IMR-90 (cell line): ENCODE measurements at regions not wholly inside any gene's neighbourhood (a gene's known extent, or its start where the extent isn't known, plus 50 kb on each side); places are given as distances from the start of the nearest gene placed in this dataset.

ENCODE experiments used
- BHLHE40 ChIP-seq: fragments of 150-350 bp; IDR thresholded peaks from 2 replicates; pipeline ENCODE4 v1.6.1; 2016; ENCODE audit warnings: mild to moderate bottlenecking, low read depth, low read length
- CHD1 ChIP-seq: IDR thresholded peaks from 2 replicates; pipeline ENCODE4 v1.6.1; 2012; ENCODE audit warnings: low read depth, low read length, improper control_type of control experiment
- CTCF ChIP-seq: conservative IDR thresholded peaks from 2 replicates; pipeline ENCODE4 v1.5.1; 2012; ENCODE audit warnings: mild to moderate bottlenecking, low read depth, low read length, improper control_type of control experiment
- FOS ChIP-seq: fragments of 150-350 bp; IDR thresholded peaks from 2 replicates; pipeline ENCODE4 v1.6.1; 2016; ENCODE audit warnings: low read depth, low read length
- MAFK ChIP-seq: IDR thresholded peaks from 2 replicates; pipeline ENCODE4 v1.6.1; 2012; ENCODE audit warnings: low read depth, low read length, improper control_type of control experiment
- MAZ ChIP-seq: IDR thresholded peaks from 2 replicates; pipeline ENCODE4 v1.6.1; 2012; ENCODE audit warnings: low read depth, mild to moderate bottlenecking, low read length, improper control_type of control experiment, moderate library complexity, borderline replicate concordance
- NFE2L2 ChIP-seq: fragments of 150-350 bp; IDR thresholded peaks from 2 replicates; pipeline ENCODE4 v1.6.1; 2016; ENCODE audit warnings: low read depth, mild to moderate bottlenecking, low read length
- POLR2A ChIP-seq: IDR thresholded peaks from 2 replicates; pipeline ENCODE4 v1.6.1; 2012; ENCODE audit warnings: mild to moderate bottlenecking, low read depth, low read length
- RAD21 ChIP-seq: IDR thresholded peaks from 2 replicates; pipeline ENCODE4 v1.6.1; 2012; ENCODE audit warnings: low read length, improper control_type of control experiment

DNA sequence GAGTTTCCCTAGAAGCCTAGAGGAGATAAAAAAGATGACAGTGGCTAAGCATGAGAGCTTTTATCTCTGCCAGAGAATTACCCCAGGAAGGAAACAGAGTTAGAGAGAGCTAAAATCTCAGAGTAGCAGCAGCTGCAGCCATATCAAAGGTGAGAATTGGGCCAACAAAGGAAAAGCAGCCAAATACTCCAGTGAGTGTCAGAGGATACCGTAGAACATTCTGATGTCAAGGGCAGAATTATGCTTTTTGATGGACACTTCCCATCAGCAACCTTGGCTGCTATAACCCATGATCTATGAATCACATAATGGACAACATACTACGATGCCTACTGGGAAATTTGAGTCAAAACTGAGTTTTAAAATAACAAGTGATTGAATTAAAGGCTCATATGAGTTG, 405.8 kb upstream of the CPEB2 start:
- no peak for TF ChIP-seq MAZ
- no peak for TF ChIP-seq BHLHE40
- no peak for TF ChIP-seq POLR2A
- no peak for TF ChIP-seq CTCF
- no peak for TF ChIP-seq MAFK
- no peak for TF ChIP-seq RAD21
- TF ChIP-seq CHD1, result no peak
- TF ChIP-seq FOS, result no peak
- TF ChIP-seq NFE2L2, result no peak
